Ovary (tissue), 7 donors: ENCODE measurements at regions not wholly inside any gene's neighbourhood (a gene's known extent, or its start where the extent isn't known, plus 50 kb on each side); places are given as distances from the start of the nearest gene placed in this dataset.

Experiments
- DNase-seq, 5 donors: peaks; one replicate each; pipeline ENCODE4 v3.0.0-alpha.2; 2019 to 2020
- H3K27ac ChIP-seq, 2 donors: fragments of 200-600 bp; one replicate each; pipeline versions ENCODE4 v1.5.1 to v1.8.0; 2019 to 2022
- H3K27me3 ChIP-seq: fragments of 200-600 bp; one replicate; pipeline ENCODE4 v1.8.0; 2022
- H3K36me3 ChIP-seq: fragments of 200-600 bp; sonication (generic); one replicate; pipeline ENCODE4 v1.5.1; 2019
- H3K4me1 ChIP-seq: one replicate; pipeline ENCODE4 v1.8.1; 2013; ENCODE audit warnings: mild to moderate bottlenecking, moderate library complexity; ENCODE audit not compliant: insufficient read depth
- H3K4me3 ChIP-seq: fragments of 200-600 bp; sonication (generic); one replicate; pipeline ENCODE4 v1.5.1; 2017
- H3K9me3 ChIP-seq, 2 donors: fragments of 200-600 bp in 1 of 2; sonication (generic) in 1 of 2; one replicate each; pipeline versions ENCODE4 v1.5.1 to v1.8.1; 2013 to 2019; ENCODE audit warnings: mild to moderate bottlenecking in 1 of 2, moderate library complexity in 1 of 2
- CTCF ChIP-seq, 3 donors: fragments of 450-650 bp in 2 of 3; fragments of 200-600 bp in 1 of 3; IDR thresholded peaks; one replicate each; pipeline versions ENCODE4 v1.5.1 to v1.8.0; 2016 to 2022; ENCODE audit warnings: antibody characterized with exemption in 3 of 3, mild to moderate bottlenecking in 1 of 3
- EP300 ChIP-seq: sonication (generic); formaldehyde crosslinking; IDR thresholded peaks from one replicate; pipeline ENCODE4 v1.6.1; 2017; ENCODE audit warnings: antibody characterized with exemption
- POLR2A ChIP-seq: fragments of 450-650 bp; IDR thresholded peaks from one replicate; pipeline ENCODE4 v1.6.1; 2017; ENCODE audit warnings: antibody characterized with exemption, mild to moderate bottlenecking, moderate library complexity
- WGBS, 3 donors: extraction: QIAGEN DNeasy Blood & Tissue Kit in 1 of 3; methylation state at CpG; one replicate each; pipeline versions ENCODE4 v1.1.5 to v1.1.7; 2013 to 2017; 5-methylcytosine and 5-hydroxymethylcytosine counted together
- intact Hi-C, 4 donors: fragments of 100-400 bp; cut with DNase I; formaldehyde crosslinking; loops; one replicate each; pipeline versions ENCODE4 v1.11.0 to v1.15.1; 2022 to 2023
- donor health status: DM: no; HTN: no; CAD: no; lungs with moderate emphysema.
- donor health status: DM: no; HTN: no; CAD: no.
- donor health status: Bipolar disorder and iron deficiency.
- donor health status: DM: no; HTN: no; CAD: no.
- donor health status: DM: yes; HTN: yes; CAD: no.

- Histone ChIP-seq H3K36me3 (no peaks in the 10 kb centered on the region), H3K27ac (no peak overlapping the region), H3K4me1 (no peaks in the 10 kb centered on the region), H3K4me3 (no peak overlapping the region), H3K9me3 (no peaks in the 10 kb centered on the region), H3K27me3 (no peaks in the 10 kb centered on the region)
- 71 to 74% (median 72%) methylated on average over 6 of the region's 6 CpGs for WGBS, 3 donors
- no peak for DNase-seq
- intact Hi-C loops, result no loop called here
- TF ChIP-seq CTCF (IDR thresholded peaks at IDR 0.05), result no peak
- TF ChIP-seq EP300, result no peak
- no peak for TF ChIP-seq POLR2A
Observed at GRCh38 chr4:121236353-121237068, 72.4 kb upstream of the TNIP3 start.

GRCh38 chr4:121233982-121234381 lies 69.9 kb upstream of the TNIP3 start:
- WGBS, 3 donors, result 27 to 48% (median 33%) methylated on average over 4 of the region's 4 CpGs
- H3K4me3 ChIP-seq, result no peak overlapping the region
- intact Hi-C loops, result no loop called here
- no peaks in the 10 kb centered on the region for H3K36me3 ChIP-seq
- no peaks in the 10 kb centered on the region for H3K27me3 ChIP-seq
- DNase-seq, result no peak
- no peak overlapping the region for H3K27ac ChIP-seq
- TF ChIP-seq CTCF (IDR thresholded peaks at IDR 0.05) (no peak), POLR2A (no peak), EP300 (no peak)
- H3K4me1 ChIP-seq, result no peaks in the 10 kb centered on the region
- no peaks in the 10 kb centered on the region for H3K9me3 ChIP-seq

GRCh38 chr4:121229993-121230392 lies 65.9 kb upstream of the TNIP3 start:
- Histone ChIP-seq H3K9me3 (no peaks in the 10 kb centered on the region), H3K27ac (no peak overlapping the region), H3K4me3 (no peak overlapping the region), H3K4me1 (no peaks in the 10 kb centered on the region), H3K36me3 (no peaks in the 10 kb centered on the region), H3K27me3 (no peaks in the 10 kb centered on the region)
- DNase-seq, result no peak
- intact Hi-C loops, result no loop called here
- TF ChIP-seq CTCF (IDR thresholded peaks at IDR 0.05) (no peak), POLR2A (no peak), EP300 (no peak)
- 75 to 79% (median 76%) methylated on average over 3 of the region's 3 CpGs for WGBS, 3 donors

GRCh38 chr4:121228848-121229247 lies 64.7 kb upstream of the TNIP3 start:
- 41 to 51% (median 49%) methylated on average over 1 of the region's 1 CpG for WGBS, 3 donors
- H3K27me3 ChIP-seq, result no peaks in the 10 kb centered on the region
- no peak for DNase-seq
- H3K27ac ChIP-seq, result no peak overlapping the region
- H3K9me3 ChIP-seq, result no peaks in the 10 kb centered on the region
- TF ChIP-seq POLR2A (no peak), CTCF (IDR thresholded peaks at IDR 0.05) (no peak), EP300 (no peak)
- H3K4me1 ChIP-seq, result no peaks in the 10 kb centered on the region
- H3K36me3 ChIP-seq, result no peaks in the 10 kb centered on the region
- intact Hi-C loops, result no loop called here
- no peak overlapping the region for H3K4me3 ChIP-seq
